ENCODE measurements at regions not wholly inside any gene's neighbourhood (a gene's known extent, or its start where the extent isn't known, plus 50 kb on each side); places are given as distances from the start of the nearest gene placed in this dataset.
"Not testable (repeated sequence)": the region's sequence is repeated elsewhere in the genome, so short reads cannot be mapped to it uniquely, and the experiment has no call there.

DNA sequence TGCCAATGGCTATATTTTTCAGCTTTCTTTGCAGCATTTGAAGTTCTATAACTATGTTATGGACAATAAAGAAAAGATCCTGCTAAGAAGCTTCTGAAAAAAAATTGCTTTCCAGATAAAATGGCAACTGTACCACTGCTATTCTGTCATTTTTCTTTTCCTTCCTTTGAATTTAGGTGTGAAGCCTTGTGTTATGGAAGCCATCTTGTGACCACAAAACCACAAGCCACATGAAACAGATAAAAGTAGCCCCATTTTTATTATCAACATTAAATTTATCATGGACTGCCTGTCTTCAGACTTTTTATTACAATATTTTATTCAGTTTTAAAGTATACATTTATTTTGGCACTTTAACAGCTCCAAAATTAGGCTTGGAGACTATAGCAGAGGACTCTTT lies 289.9 kb upstream of the ACTBL2 start:
- DNase-seq (ENCODE audit: low spot score): no peak
- intact Hi-C loops (cut with DNase I): loop anchor here (10.0 kb wide), 2 partner anchors 478 to 692 kb away; partner anchors contain the start of gene PLK2 (in 1 of the 2)

DNA sequence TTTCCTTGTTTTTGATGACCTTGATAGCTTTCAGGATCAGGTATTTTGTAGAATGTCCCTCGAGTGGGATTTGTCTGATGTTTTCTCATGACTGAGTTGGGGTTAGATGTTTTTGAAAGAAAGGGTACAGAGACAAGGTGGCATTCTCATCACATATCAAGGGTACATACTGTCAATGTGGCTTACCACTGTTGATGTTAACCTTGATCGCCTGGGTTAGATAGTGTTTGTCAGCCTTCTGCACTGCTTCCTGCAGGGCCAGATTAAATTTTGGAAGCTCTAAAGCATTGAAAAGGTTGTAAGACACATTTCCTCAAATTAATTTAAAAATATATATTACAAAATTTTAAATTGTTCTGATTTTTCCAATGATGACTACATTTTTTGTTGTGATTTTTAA lies 287.4 kb upstream of the ACTBL2 start:
- intact Hi-C loops (cut with DNase I): loop anchor here (10.0 kb wide), 2 partner anchors 475 to 695 kb away; partner anchors contain the start of gene PLK2 (in 1 of the 2)
- DNase-seq (ENCODE audit: low spot score): no peak

DNA sequence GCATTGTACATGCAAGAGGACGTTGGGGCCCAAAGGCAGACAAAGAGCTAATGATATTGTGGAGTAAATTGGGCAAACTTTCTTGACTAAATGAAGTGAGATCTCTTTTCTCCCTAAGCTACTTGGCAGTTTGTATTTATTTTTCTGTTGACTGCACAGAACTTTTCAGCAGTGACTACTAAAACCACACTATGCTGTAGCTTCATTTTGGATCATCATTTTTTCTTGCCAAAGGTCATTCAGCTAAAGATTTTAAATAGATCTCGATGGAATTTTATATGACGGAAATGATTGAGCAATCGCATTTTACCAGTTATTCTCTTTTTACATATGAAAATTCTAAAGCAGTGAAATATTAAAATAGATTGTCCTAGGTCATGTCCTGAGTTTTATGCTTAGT lies 286.1 kb upstream of the ACTBL2 start:
- intact Hi-C loops (cut with DNase I): no loop called here
- no peak for DNase-seq (ENCODE audit: low spot score)

DNA sequence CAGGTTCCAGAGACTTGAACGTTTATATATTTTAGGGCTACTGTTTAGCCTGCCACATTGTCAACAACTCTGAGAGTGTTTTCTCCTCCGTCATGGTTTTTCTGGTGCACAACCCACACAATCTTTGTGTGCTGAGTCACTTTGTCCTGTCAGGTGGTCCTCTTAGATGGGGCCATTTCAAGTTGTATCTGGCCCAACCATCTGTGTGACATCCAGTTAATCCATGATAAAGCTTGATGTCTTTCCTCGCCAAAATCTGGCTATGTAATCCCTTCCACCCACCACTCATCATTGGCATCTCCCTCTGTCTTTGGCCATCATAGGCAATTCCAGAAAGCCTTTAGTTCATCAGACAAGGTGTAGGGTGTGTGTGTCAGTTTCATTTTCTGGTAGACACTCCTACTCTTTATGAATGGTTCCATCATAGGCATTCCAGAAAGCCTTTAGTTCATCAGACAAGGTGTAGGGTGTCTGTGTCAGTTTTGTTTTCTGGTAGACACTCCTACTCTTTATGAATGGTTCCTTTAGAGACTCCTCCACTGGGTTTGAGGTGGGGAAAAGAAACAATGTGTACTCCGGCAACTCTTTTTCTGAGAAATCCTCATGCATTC lies 282.0 kb upstream of the ACTBL2 start:
- intact Hi-C loops (cut with DNase I): no loop called here
- no peak for DNase-seq (ENCODE audit: low spot score)

DNA sequence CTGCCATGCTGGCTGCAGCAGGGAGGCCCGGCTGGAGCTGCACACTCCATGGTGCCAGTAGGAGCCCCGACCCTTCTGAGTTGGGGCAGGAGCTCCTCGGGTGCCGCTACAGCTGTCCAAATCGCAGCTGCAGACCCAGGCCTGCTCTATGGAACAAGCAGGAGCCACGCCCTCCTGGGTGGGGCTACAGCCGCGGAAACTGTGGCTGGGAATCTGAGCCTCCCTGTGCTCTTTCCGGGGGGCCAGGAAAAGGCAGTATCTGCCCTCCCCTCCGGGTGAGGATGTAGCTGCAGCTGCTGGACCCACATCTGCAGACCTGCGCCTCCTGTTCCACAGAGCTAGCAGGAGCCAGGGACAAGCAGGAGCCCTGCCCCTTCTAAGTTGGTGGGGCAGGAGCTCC lies 278.9 kb upstream of the ACTBL2 start:
- DNase-seq (ENCODE audit: low spot score): no peak
- intact Hi-C loops (cut with DNase I): no loop called here

DNA sequence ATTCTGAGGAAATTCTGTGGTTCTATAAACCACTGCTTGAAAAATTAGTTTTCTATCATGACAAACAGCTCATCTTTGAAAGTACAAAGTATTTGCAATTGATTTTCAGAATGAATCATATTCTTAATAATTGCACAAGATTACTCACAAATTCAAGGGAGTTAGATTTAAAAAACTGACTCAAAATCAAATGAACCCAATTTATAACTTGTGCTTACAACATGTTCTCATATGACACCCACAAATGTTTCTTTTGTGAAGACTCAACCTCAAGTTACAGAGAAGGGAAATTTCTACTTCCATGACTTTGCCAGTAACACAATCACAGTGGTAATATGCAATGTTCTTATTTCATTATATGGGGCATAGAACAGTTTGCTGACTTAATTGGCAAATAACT lies 272.0 kb upstream of the ACTBL2 start:
- intact Hi-C loops (cut with DNase I): no loop called here
- no peak for DNase-seq (ENCODE audit: low spot score)

DNA sequence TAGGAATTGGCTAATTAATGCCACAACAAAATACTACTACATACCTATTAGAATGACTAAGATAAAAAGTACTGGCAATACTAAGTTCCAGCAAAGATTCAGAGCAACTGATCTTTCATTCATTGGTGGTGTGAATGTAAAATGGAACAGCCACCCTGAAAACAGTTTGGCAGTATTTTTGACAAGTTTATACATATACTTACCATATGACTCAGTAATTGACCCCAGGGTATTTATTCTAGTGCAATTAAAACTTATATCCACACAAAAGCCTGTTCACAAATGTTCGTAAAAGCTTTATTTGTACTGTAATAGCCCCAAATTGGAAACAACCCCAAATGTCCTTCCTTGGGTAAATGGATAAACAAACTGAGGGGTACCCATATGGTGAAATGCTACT lies 270.8 kb upstream of the ACTBL2 start:
- no peak for DNase-seq (ENCODE audit: low spot score)
- intact Hi-C loops (cut with DNase I): no loop called here

DNA sequence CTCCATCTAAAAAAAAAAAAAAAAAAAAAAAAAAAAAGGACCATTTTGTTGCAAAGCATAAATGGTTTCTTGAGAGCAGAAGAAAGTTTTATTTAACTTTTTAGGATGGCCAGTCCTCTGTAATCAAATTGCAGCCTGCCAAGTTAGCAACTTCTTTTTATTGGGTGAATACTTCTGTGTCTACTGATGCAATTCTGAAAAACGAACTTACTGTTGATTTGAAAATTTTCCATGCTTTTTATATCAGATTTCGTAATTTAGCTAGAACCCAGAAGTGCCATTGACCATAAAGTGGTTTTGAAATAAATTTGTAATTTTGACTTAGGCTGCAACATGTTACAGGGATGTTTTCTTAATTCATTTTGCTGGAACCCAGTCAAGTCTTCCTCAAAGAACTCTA lies 269.1 kb upstream of the ACTBL2 start:
- intact Hi-C loops (cut with DNase I): no loop called here
- no peak for DNase-seq (ENCODE audit: low spot score)

DNA sequence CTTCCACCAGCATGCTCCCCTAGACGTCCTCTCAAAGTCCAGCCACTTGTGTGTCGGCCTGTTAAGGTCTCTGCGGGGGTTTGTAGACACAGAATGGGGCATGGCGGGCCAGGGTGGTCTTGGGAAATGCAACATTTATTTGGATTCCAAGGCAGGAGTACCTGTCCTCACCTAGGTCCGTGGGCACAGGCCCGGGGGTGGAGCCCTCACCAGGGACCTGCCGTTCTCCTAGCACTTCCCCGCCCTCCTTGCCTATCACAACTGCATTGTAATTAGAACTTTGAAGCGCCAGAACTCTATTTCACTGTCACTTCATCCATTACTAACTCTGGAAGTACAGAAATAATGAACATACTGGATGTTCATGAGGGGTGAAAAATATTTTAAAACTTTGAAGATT lies 268.3 kb upstream of the ACTBL2 start:
- no peak for DNase-seq (ENCODE audit: low spot score)
- intact Hi-C loops (cut with DNase I): no loop called here

DNA sequence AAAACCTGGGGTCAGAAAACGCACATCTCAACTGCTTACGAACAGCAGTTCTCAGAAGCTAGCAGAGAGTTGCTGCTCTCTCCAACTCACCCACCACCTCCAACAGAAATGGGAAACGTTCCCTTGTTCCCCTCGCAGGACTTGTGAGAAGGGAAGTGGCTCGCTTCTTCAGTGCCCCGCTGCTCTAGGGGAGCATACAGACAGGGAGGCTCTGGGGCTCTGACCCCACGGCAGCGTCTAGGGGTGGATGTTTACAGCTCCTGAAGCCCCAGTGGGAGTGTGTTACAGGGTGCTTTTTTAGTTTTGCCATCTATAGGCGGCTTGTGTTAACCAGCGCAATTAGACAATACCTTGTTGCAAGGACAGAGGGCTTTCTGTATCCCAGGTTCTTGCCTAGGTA lies 267.7 kb upstream of the ACTBL2 start:
- no peak for DNase-seq (ENCODE audit: low spot score)

DNA sequence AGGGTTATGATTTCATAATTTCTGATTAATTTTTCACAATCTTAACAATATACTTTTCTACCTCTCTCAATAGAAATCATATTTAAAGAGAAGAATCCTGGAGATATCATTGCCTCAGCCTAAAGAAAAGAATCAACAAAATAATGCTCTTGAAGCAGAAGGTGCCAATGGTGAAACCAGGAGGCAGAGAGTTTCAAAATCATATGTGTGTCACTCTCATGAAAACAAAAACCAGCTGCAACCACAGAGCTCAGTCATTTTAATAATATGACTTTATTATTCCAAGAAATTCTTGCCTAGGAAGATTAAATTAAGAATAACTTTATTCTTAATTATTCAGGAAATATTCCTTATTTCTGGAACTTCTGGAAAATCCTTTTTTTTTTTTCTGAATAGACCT lies 266.8 kb upstream of the ACTBL2 start:
- DNase-seq (ENCODE audit: low spot score): no peak
- intact Hi-C loops (cut with DNase I): no loop called here

More for the DNA sequence above, 267.7 kb upstream of the ACTBL2 start:
- intact Hi-C loops (cut with DNase I): no loop called here

DNA sequence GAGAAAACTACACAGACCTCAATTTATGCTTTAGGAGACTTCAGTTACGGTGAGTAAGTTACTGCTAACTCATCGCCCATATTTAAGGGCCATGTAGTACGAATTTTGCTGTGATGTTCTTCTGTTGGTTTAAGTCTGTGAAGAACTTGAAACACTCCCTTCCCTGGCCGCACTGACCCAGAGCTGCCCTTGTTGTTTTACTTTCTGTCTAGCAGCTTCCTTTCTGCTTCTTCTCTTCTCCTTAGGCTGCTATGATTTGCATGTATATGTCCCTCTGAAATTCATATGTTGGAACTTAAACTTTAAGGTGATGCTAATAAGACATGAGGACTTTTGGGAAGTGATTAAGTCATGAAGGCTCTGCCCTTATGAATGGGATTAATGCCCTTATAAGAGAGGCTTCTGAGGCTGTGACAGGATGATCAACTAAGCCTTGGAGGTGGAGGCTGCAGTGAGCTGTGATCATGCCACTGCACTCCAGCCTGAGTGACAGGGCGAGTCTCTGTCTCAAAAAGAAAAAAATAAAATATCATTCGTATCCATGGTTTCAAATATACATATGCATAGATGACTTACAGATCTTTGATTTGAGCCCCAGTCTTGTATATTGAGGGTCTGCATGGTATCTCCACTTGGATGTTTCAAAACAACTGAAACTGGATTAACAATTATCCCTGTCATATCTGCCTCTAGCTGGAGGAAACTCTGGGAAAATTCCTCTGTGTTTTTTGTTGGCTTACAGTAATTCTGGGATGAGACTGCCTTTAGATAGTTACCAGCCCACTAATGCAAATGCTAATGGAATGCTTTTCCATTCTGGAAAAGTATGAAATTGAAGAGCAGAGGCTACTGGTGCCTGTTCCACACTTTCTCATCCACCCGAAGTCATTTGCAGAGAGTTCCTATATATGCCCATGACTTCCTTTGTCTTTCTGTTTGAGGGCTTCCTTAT lies 263.4 kb upstream of the ACTBL2 start:
- intact Hi-C loops (cut with DNase I): no loop called here
- DNase-seq (ENCODE audit: low spot score): no peak

DNA sequence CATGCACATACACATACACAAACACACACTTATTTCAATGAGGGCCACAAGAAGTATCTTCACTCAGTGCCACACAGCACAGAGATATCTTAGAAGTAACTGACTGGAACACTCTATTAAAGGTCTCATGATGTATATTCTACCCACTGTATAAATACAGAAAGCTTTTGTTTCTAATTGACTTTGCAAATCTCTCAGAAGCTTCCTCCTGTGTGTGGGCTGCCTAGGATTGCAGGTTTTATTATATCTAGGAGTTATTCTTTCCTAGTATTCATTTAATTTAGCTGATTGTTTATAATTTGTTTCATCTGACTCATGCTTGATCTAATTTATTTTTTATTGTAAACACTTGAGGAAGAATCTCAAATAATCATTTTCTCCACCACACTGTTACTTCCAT lies 262.4 kb upstream of the ACTBL2 start:
- DNase-seq (ENCODE audit: low spot score): no peak
- intact Hi-C loops (cut with DNase I): no loop called here

DNA sequence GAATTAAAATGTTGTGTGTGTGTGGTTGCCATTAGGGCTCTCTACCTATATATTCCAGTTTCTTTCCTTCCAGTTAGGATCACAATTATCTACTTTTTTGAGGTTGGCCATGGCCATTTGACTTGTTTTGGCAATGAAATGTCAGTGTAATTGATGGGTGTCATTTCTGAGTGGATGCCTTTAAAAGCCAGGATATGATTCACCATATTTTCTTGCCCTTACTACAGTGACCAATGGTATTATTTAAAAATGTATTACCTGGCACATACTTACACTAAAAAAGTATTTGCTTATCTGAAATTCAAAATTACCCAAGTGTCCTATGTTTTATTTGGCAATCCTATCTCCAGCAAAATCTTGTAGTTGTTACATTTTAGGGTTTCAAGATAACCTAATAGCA lies 258.7 kb upstream of the ACTBL2 start:
- intact Hi-C loops (cut with DNase I): no loop called here
- DNase-seq (ENCODE audit: low spot score): no peak

DNA sequence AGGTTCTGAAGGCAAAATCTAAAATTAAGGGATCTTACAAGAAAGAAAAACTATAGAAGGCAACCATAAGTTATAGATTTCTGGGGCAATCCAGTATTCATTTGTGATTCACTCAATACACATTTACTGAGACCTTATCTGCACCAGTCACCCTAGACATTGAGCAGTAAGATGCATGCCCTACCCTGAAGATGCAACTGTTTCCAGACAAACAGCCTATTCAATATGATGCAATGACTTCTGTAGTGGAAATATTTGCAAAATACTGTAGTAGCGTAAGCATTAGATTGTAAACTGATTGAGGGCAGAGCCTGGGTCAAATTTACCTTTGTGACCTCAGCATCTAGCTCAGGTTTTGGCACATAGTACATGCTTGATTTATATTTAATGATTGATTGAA lies 256.2 kb upstream of the ACTBL2 start:
- intact Hi-C loops (cut with DNase I): no loop called here
- no peak for DNase-seq (ENCODE audit: low spot score)

DNA sequence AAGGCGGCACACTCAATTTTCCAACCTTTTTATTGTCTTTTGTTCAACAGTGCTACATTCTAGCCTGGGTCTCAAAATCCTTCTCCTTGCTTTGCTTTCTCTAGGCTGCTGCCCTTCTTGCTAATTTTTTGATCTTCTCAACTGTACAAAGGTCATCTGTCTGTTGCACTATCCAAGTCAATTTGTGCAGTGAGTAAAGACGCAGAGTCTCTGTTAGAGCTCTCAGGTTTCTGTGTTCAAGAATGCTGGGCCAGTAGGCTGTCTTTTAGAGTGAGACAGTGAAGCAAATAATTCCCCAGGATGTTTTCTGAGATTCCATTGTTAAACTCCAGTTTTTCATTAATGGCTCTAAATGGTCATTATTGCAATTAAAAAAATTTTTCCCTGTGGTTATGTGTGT lies 255.7 kb upstream of the ACTBL2 start:
- DNase-seq (ENCODE audit: low spot score): no peak
- intact Hi-C loops (cut with DNase I): no loop called here

DNA sequence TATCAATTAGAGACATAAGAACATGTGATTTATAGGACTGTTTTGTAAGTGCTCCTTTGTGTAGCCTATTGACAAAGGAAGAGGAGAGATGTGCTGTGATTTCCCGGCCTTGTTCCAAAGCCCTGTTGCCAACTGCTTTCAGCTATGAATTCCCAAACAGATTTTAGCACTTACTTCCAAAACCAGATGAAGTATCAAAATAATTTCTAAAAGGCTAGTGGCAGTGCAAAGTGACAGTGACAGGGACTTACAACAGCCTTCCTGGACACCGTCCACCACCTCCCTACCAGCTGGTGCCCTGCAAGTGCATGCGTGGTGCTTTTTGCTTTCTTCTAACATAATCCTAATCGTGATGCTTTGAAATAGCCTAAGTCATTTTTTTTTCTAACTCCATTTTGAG lies 254.1 kb upstream of the ACTBL2 start:
- no peak for DNase-seq (ENCODE audit: low spot score)
- intact Hi-C loops (cut with DNase I): no loop called here

DNA sequence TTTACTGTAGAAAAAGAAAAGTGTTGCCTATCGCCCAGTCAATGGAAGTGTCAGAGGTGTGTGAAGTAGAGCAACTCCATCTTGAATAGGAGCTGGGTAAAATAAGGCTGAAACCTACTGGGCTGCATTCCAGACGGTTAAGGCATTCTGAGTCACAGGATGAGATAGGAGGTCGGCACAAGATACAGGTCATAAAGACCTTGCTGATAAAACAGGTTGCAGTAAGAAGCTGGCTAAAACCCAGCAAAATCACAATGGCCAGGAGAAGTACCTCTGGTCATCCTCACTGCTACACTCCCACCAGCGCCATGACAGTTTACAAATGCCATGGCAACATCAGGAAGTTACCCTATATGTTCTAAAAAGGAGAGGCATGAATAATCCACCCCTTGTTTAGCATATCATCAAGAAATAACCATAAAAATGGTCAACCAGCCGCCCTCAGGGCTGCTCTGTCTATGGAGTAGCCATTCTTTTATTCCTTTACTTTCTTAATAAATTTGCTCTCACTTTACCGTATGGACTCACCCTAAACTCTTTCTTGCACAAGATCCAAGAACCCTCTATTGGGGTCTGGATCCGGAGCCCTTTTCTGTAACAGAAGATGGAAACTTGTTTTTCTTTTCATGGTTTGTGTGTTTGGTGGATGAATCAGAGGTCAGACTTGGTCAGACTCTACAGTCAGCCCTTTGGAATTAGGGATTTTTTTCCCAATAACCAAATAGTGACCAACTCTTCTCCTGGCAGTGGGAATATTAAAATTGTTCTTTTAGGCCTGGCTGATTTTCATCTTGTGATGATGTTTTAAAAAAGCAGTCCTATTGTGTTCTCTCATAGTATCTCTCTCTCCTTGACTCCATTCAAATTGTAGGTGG lies 252.9 kb upstream of the ACTBL2 start:
- DNase-seq (ENCODE audit: low spot score); intact Hi-C loops (cut with DNase I): not testable (repeated sequence)

DNA sequence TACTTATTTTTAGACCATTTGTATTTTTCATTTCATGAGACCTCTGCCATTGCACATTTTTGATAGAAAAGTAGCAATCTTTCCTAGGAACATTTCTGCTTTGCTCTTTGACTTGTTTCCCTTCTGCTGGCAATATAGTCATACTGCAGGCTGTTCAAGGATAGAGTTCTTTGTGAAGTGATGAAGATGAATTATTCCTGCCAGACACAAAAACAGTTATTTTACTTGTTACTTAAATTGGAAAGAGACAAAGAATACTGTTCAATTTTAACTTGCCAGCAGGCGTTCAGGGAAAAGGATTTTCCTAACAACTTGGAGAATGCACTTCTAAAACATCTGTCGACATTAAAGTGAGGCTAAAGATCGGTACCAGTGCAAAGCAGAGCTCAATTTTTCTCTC lies 251.7 kb upstream of the ACTBL2 start:
- intact Hi-C loops (cut with DNase I): no loop called here
- no peak for DNase-seq (ENCODE audit: low spot score)

DNA sequence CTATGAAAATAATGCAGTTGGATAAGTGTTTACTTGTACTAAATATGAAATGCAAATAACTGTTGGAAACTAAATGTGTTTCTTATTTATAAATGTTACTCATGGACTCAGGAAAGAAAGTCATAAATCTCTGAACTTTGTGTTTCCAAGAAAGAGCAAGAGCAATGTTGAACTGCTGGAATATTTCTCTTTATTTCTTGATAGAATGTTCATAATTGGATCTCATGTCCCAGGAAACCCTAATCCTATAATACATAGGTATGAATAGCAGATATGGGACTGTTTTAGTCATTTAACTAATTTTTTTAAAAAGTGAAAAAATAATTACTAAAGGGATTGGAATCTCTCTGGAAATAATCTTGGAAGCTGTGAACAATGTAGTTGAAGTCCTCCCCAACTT lies 245.0 kb upstream of the ACTBL2 start:
- no peak for DNase-seq (ENCODE audit: low spot score)
- intact Hi-C loops (cut with DNase I): no loop called here

All from posterior vena cava (tissue), 2 donors.